Immature natural killer cell (primary cell): ENCODE measurements at regions not wholly inside any gene's neighbourhood (a gene's known extent, or its start where the extent isn't known, plus 50 kb on each side); places are given as distances from the start of the nearest gene placed in this dataset.

Source experiments
- DNase-seq, 3 donors: peaks; one replicate each; pipeline ENCODE4 v3.0.0; 2022; ENCODE audit warnings: mixed read lengths in 1 of 3
- H3K27ac Mint-ChIP-seq, 6 donors: one replicate each; pipeline ENCODE4 v1.8.0; 2020; ENCODE audit warnings: mixed read lengths in 6 of 6, mild to moderate bottlenecking in 5 of 6, inconsistent platforms in 4 of 6, moderate library complexity in 3 of 6
- H3K27me3 Mint-ChIP-seq, 3 donors: one replicate each; pipeline ENCODE4 v1.8.0; 2020 to 2021; ENCODE audit warnings: low read depth in 3 of 3, mild to moderate bottlenecking in 3 of 3, mixed read lengths in 3 of 3, moderate library complexity in 3 of 3, inconsistent platforms in 1 of 3
- H3K36me3 Mint-ChIP-seq, 3 donors: one replicate each; pipeline ENCODE4 v1.8.0; 2020; ENCODE audit warnings: mixed read lengths in 3 of 3, inconsistent platforms in 2 of 3, mild to moderate bottlenecking in 2 of 3
- H3K4me1 Mint-ChIP-seq, 2 donors: one replicate each; pipeline ENCODE4 v1.8.0; 2020; ENCODE audit warnings: inconsistent platforms in 2 of 2, mild to moderate bottlenecking in 2 of 2, mixed read lengths in 2 of 2, moderate library complexity in 1 of 2
- H3K4me3 Mint-ChIP-seq, 5 donors: one replicate each; pipeline ENCODE4 v1.8.0; 2020; ENCODE audit warnings: mild to moderate bottlenecking in 5 of 5, mixed read lengths in 5 of 5, inconsistent platforms in 3 of 5, moderate library complexity in 3 of 5
- H3K9me3 Mint-ChIP-seq, 6 donors: one replicate each; pipeline ENCODE4 v1.8.0; 2020; ENCODE audit warnings: mild to moderate bottlenecking in 6 of 6, mixed read lengths in 6 of 6, inconsistent platforms in 4 of 6, moderate library complexity in 3 of 6

GRCh38 chr11:81870815-81871214, 862.8 kb downstream of the FAM181B start:
- Mint-ChIP-seq H3K27me3 (peaks cover 5 to 8% (median 8%) of the 10 kb centered on the region in 3 donors), H3K4me3 (peak overlapping the region in 2 of 5 donors; percentile 4 to 87), H3K36me3 (no peaks in the 10 kb centered on the region), H3K9me3 (peaks cover 0 to 2% (median 0%) of the 10 kb centered on the region in 6 donors), H3K4me1 (peaks cover 52 to 67% of the 10 kb centered on the region in 2 donors), H3K27ac (peak overlapping the region; percentile 46 to 99 (median 92))
- DNase-seq = no peak

- DNase-seq = no peak
- Mint-ChIP-seq H3K27me3 (peaks cover 4 to 8% (median 5%) of the 10 kb centered on the region in 3 donors), H3K4me1 (peaks cover 46 to 60% of the 10 kb centered on the region in 2 donors)
Observed at GRCh38 chr11:81870066-81870412, 863.6 kb downstream of the FAM181B start.

GRCh38 chr11:81869351-81870065, 864.2 kb downstream of the FAM181B start:
- Mint-ChIP-seq H3K9me3 (peaks cover 0 to 2% (median 0%) of the 10 kb centered on the region in 6 donors), H3K36me3 (no peaks in the 10 kb centered on the region), H3K27ac (peak overlapping the region; percentile 80 to 99 (median 94)), H3K4me3 (peak overlapping the region; percentile 78 to 87 (median 83)), H3K4me1 (peaks cover 41 to 55% of the 10 kb centered on the region in 2 donors), H3K27me3 (peaks cover 2 to 8% (median 5%) of the 10 kb centered on the region in 3 donors)
- DNase-seq = peak; percentile 84 to 89 (median 85)

More at GRCh38 chr11:81870066-81870412, 863.6 kb downstream of the FAM181B start:
- Mint-ChIP-seq H3K27ac (peak overlapping the region; percentile 80 to 99 (median 94)), H3K9me3 (peaks cover 0 to 2% (median 0%) of the 10 kb centered on the region in 6 donors), H3K4me3 (peak overlapping the region; percentile 78 to 87 (median 83)), H3K36me3 (no peaks in the 10 kb centered on the region)

GRCh38 chr11:81866896-81867295, 866.8 kb downstream of the FAM181B start:
- peaks cover 36 to 46% of the 10 kb centered on the region in 2 donors for H3K4me1 Mint-ChIP-seq
- no peak overlapping the region for H3K4me3 Mint-ChIP-seq
- H3K27ac Mint-ChIP-seq = peak overlapping the region in 1 of 6 donors; percentile 4
- H3K36me3 Mint-ChIP-seq = no peaks in the 10 kb centered on the region
- DNase-seq = no peak
- H3K27me3 Mint-ChIP-seq = peaks cover 2 to 8% (median 5%) of the 10 kb centered on the region in 3 donors
- H3K9me3 Mint-ChIP-seq = peaks cover 0 to 2% (median 0%) of the 10 kb centered on the region in 6 donors

- H3K9me3 Mint-ChIP-seq = peaks cover 0 to 4% (median 0%) of the 10 kb centered on the region in 6 donors
- peaks cover 0 to 5% (median 2%) of the 10 kb centered on the region in 3 donors for H3K27me3 Mint-ChIP-seq
- H3K27ac Mint-ChIP-seq = no peak overlapping the region
- H3K36me3 Mint-ChIP-seq = peaks cover 0 to 4% (median 0%) of the 10 kb centered on the region in 3 donors
- H3K4me1 Mint-ChIP-seq = no peaks in the 10 kb centered on the region
- DNase-seq = no peak
- H3K4me3 Mint-ChIP-seq = no peak overlapping the region
Observed at GRCh38 chr11:81857386-81857785, 876.3 kb downstream of the FAM181B start.

- H3K4me1 Mint-ChIP-seq = no peaks in the 10 kb centered on the region
- peaks cover 0 to under 1% (median 0%) of the 10 kb centered on the region in 3 donors for H3K27me3 Mint-ChIP-seq
- no peak overlapping the region for H3K27ac Mint-ChIP-seq
- no peak for DNase-seq
- H3K36me3 Mint-ChIP-seq = no peaks in the 10 kb centered on the region
- H3K4me3 Mint-ChIP-seq = no peak overlapping the region
- no peaks in the 10 kb centered on the region for H3K9me3 Mint-ChIP-seq
Observed at GRCh38 chr11:81853791-81854190, 879.9 kb downstream of the FAM181B start.

- H3K27ac Mint-ChIP-seq = no peak overlapping the region
- H3K9me3 Mint-ChIP-seq = no peaks in the 10 kb centered on the region
- no peak overlapping the region for H3K4me3 Mint-ChIP-seq
- H3K4me1 Mint-ChIP-seq = no peaks in the 10 kb centered on the region
- H3K27me3 Mint-ChIP-seq = no peaks in the 10 kb centered on the region
- H3K36me3 Mint-ChIP-seq = no peaks in the 10 kb centered on the region
- DNase-seq = no peak
Observed at GRCh38 chr11:81852896-81853295, 880.8 kb downstream of the FAM181B start.

- Mint-ChIP-seq H3K9me3 (peaks cover 0 to 5% (median 2%) of the 10 kb centered on the region in 6 donors), H3K27ac (no peak overlapping the region), H3K4me1 (no peaks in the 10 kb centered on the region)
Observed at GRCh38 chr11:81840380-81840779, 893.3 kb downstream of the FAM181B start.

GRCh38 chr11:81839976-81840375, 893.7 kb downstream of the FAM181B start:
- H3K4me3 Mint-ChIP-seq = no peak overlapping the region
- H3K4me1 Mint-ChIP-seq = no peaks in the 10 kb centered on the region

More at GRCh38 chr11:81840380-81840779, 893.3 kb downstream of the FAM181B start:
- H3K4me3 Mint-ChIP-seq = no peak overlapping the region
- H3K27me3 Mint-ChIP-seq = peaks cover 0 to 3% (median 0%) of the 10 kb centered on the region in 3 donors
- DNase-seq = no peak
- no peaks in the 10 kb centered on the region for H3K36me3 Mint-ChIP-seq

GRCh38 chr11:81839016-81839415, 894.6 kb downstream of the FAM181B start:
- Mint-ChIP-seq H3K36me3 (no peaks in the 10 kb centered on the region), H3K27ac (no peak overlapping the region), H3K4me1 (no peaks in the 10 kb centered on the region), H3K9me3 (peaks cover 0 to 8% (median 3%) of the 10 kb centered on the region in 6 donors), H3K27me3 (peaks cover 0 to 3% (median 0%) of the 10 kb centered on the region in 3 donors), H3K4me3 (no peak overlapping the region)
- DNase-seq = no peak

More at GRCh38 chr11:81839976-81840375, 893.7 kb downstream of the FAM181B start:
- peaks cover 0 to 5% (median 2%) of the 10 kb centered on the region in 6 donors for H3K9me3 Mint-ChIP-seq
- no peak for DNase-seq
- H3K36me3 Mint-ChIP-seq = no peaks in the 10 kb centered on the region
- peaks cover 0 to 3% (median 0%) of the 10 kb centered on the region in 3 donors for H3K27me3 Mint-ChIP-seq
- H3K27ac Mint-ChIP-seq = no peak overlapping the region

- no peak overlapping the region for H3K4me3 Mint-ChIP-seq
- no peaks in the 10 kb centered on the region for H3K4me1 Mint-ChIP-seq
- peaks cover 3 to 17% (median 12%) of the 10 kb centered on the region in 6 donors for H3K9me3 Mint-ChIP-seq
- no peak overlapping the region for H3K27ac Mint-ChIP-seq
- H3K36me3 Mint-ChIP-seq = peaks cover 0 to 5% (median 4%) of the 10 kb centered on the region in 3 donors
- no peak for DNase-seq
- H3K27me3 Mint-ChIP-seq = peaks cover 1 to 4% (median 2%) of the 10 kb centered on the region in 3 donors
Observed at GRCh38 chr11:81829976-81830375, 903.7 kb downstream of the FAM181B start.

- peaks cover 0 to 2% (median 0%) of the 10 kb centered on the region in 6 donors for H3K9me3 Mint-ChIP-seq
- H3K36me3 Mint-ChIP-seq = no peaks in the 10 kb centered on the region
- H3K4me1 Mint-ChIP-seq = no peaks in the 10 kb centered on the region
- H3K27ac Mint-ChIP-seq = peak overlapping the region in 1 of 6 donors; percentile 39
- H3K4me3 Mint-ChIP-seq = no peak overlapping the region
- H3K27me3 Mint-ChIP-seq = peaks cover 0 to 7% (median 5%) of the 10 kb centered on the region in 3 donors
- no peak for DNase-seq
Observed at GRCh38 chr11:81825346-81825745, 908.3 kb downstream of the FAM181B start.

GRCh38 chr11:81819462-81819861, 914.2 kb downstream of the FAM181B start:
- no peak for DNase-seq
- no peak overlapping the region for H3K4me3 Mint-ChIP-seq
- no peaks in the 10 kb centered on the region for H3K4me1 Mint-ChIP-seq
- no peaks in the 10 kb centered on the region for H3K9me3 Mint-ChIP-seq
- H3K27ac Mint-ChIP-seq = no peak overlapping the region
- H3K27me3 Mint-ChIP-seq = peaks cover 0 to 2% (median 2%) of the 10 kb centered on the region in 3 donors
- no peaks in the 10 kb centered on the region for H3K36me3 Mint-ChIP-seq

GRCh38 chr11:81804858-81805257, 928.8 kb downstream of the FAM181B start:
- no peak for DNase-seq
- Mint-ChIP-seq H3K9me3 (peaks cover 0 to 4% (median 3%) of the 10 kb centered on the region in 6 donors), H3K27me3 (no peaks in the 10 kb centered on the region), H3K4me3 (no peak overlapping the region), H3K4me1 (no peaks in the 10 kb centered on the region), H3K36me3 (peaks cover 0 to 3% (median 3%) of the 10 kb centered on the region in 3 donors), H3K27ac (no peak overlapping the region)
